Left forelimb (tissue), 1 donor: ENCODE measurements at regions not wholly inside any gene's neighbourhood (a gene's known extent, or its start where the extent isn't known, plus 50 kb on each side); places are given as distances from the start of the nearest gene placed in this dataset.

Experiments
- DNase-seq: peaks from one replicate; pipeline ENCODE4 v3.0.0-alpha.2; 2018; ENCODE audit warnings: low spot score

DNA sequence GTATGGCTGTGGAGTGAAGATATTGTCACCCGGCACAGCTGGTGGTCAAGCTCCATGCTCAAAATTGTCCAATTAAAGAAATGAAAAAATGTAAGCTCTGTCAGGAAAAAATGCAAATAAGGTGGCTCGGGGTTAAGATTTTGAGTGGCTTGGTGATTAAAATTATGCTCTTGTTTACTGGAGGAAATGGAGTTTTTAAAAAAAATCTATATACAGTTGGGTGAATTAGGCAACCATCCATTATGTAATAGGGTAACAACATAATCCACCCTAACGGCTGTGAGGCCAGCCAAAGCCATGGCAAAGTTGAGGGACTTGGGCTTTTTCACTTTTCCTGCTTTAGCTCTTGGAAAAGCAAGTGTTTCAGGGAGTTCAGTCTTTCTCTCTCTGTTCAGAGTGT, 260.8 kb upstream of the HABP2 start:
- no peak for DNase-seq

DNA sequence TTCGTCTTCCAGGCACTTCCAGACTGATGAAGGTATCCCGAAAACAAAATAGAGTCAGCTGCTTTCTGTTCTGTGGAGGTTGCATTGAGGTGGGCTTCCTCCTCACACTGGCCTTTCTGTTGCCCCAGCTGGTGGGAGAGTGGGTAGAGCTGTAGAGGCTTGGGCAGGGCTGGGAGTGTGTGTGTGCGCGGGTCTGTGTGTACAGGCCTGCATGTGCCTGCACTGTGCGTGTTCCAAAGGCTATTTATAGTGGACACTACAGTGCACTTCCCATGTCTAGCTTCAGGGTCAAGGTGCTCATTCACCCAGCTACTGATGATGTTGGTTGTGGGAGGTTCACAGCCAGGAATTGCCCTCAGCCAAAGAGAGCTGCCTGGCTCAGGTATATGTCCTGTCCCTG, 260.1 kb upstream of the HABP2 start:
- DNase-seq = no peak

DNA sequence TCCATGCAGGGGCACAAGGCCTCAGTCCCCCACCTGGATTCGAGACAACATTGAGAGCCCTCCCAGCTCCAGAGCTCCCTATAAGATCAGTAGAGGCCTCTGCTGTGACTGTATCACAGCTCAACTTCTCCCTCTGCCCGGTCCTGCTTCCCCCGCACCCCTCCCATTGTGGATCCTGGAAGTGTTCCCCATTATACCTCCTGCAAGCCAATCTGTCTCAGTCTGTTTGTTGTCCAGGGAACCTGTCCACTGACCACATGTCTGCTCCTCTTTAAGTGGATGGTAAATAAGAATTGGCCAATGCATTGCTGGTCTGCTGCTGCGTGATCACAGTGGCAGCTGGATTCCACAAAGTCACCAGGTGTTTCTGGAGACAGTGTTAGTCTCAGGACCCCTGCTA, 259.7 kb upstream of the HABP2 start:
- no peak for DNase-seq

DNA sequence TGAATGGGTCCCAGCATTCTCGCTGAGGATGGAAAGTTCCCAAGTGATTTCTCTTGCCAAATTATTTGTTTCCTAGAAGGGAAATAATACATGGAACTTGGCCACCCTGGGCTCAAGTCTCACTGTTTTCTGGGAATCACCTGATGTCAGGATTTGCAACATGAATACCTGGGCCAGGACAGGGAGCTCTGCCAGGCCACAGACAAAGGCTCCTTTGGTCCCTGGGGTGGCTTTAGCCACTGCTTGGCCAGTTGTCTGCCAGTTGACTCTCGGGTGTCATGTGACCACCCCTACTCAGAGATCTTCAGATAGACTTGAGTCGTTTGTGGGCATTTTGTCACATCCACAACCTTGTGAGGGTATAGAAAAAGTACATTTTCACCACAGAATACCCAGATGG, 258.0 kb upstream of the HABP2 start:
- no peak for DNase-seq

DNA sequence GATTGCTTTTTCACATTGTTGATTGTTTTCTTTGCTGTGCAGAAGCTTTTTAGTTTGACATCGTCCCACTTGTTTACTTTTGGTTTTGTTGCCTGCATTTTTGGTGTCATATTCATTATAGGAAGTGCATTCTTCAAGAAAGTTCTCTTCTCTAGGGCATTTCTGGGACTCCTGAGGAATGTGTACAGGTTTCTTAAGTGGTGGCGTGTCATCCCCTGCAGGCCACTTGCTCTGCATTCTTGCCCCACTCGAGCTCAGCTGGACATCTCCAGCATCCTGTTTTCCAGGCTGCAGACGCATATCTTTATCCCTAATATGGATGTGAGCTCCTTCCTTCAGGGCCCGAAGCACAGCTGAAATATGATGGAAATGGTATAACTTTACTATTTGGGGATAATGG, 255.6 kb upstream of the HABP2 start:
- no peak for DNase-seq

DNA sequence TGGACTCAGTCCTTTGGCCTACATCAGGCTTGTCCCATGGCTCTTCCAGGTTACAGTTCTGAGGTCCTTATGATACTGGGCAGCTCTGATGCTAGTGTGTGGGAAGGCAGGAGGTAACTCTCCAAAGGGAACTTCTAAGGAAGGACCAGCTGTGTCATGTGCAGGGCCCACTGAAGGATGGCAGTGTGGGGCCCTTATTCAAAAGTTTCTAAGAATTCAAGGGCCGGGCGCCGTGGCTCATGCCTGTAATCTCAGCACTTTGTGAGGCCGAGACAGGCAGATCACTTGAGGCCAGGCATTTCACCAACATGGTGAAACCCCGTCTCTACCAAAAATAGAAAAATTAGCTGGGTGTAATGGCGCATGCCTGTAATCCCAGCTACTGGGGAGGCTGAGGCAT, 254.2 kb upstream of the HABP2 start:
- DNase-seq = no peak

DNA sequence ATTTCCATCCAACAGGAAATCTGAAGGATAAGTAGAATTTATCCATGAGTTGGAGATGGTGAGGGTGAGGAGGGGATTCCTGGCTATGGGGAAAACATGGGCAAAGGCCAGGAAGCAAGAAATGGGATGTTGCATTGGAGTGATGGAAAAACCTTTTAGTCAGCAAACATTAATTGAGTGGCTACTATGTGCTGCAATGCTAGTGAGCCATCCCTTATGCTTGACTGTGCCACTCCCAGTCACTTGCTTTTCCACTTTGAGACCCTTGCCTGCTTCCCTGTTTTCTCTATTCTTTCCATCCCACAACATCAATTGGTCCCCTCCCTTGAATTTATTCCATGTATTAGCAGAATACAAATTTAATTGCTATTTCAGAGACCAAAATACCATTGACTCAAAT, 252.7 kb upstream of the HABP2 start:
- no peak for DNase-seq

DNA sequence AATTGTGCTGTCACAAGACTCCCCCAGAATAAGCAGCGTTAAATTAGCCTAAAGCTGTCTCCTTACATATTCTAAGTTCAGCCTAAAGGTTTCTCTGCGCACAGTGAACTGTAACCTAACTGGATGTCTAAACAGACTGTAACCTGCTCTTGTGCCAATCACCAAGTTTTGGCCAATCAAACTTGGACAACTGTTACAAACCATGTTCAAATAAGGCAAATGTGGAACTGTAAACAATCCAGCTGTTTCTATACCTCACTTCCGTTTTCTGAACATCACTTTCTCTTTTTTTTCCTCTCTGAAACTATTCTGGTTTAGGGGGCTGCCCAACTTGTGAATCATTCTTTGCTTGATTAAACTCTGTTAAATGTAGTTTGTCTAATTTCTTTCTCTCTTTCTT, 252.2 kb upstream of the HABP2 start:
- DNase-seq = no peak

DNA sequence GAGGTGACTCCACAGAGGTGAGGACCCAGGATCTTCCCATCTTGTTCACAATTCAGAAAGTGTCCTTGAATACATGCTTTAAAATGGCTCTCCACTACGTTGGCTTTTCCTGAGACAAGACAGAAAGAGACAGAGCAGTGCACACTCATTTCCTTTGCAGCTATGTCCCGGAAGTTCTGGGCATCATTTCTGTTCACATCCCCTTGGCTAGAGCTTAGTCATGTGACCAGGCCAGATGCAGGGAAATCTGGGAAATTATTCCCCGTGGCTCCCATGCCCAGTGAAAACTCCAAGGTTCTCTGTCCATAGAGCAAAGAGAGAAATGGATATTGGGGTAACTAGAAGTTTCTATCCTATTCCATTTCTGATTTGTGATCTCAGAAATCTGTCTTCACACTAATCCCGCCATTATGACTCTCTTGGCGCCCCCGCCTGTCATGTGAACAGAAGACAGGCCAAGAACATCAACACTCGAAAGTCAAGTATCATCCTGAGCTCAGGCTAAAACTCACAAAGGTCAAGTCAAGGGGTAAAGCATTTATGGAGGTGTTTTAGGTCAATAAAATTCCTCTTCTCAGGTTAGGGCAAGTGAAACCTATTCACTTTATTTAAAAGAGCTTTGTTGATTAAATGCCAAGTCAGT, 251.4 kb upstream of the HABP2 start:
- DNase-seq = no peak

DNA sequence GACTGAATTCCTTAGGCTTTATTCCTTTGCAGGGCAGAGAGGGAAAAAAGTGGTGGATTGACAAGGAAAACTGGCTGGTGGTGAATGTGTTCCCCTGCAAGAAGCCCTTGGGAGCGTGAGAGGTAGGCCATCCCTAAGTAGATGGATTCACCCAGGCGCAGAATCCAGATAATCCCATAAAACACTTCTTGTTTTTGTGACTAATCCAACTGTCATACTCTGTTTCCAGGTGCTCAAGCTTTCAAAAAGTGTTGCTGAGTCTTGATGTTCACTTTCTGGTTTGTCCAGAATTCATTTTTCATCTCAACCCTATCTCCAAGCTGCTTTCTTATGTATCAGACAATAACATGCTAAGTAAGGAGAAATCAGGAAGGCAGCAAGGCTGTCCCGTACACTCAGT, 250.8 kb upstream of the HABP2 start:
- DNase-seq = no peak

DNA sequence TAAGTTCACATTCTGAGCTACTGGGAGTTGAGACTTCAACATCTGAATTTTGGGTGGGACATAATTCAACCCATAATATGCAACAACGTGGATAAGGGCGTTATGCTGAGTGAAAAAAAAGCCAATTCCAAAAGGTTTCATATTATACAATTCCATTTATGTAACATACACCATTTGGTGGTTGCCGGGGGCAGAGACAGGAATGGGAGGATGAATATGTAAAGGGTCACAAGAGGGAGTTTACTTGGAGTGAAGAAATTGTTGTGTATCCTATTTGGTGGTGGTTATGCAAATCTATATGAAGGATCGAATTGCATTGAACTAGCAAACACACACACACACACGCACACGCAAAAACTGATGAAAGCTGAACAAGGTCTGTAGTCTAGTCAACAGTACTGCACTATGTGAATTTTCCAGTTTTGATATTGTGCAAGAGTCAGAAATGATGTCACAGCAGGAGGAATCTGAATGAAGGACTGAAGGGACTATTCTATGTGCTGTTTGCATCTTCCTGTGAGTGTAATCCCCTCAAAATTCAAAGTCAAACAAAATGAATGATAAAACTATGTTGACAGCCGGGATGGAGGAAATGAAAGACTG, 249.2 kb upstream of the HABP2 start:
- no peak for DNase-seq

DNA sequence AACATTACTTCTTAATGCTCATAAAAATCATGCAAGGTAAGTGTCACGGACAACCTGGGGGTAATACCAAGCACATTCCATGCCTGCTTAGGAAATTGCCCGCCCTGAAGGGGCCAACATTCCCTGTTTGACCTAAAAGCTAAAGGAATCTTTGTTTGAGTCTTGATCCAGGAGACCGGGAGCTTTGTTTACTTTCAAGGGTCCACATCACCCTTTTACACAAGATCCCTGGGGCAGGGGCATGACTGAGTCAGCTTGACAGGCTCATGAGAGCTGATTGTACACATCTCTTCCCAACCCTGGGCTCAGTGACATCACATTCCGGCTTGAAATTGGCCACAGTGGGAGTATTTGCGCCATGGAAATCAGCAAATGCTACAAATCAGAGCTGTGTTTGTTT, 248.1 kb upstream of the HABP2 start:
- DNase-seq = no peak

DNA sequence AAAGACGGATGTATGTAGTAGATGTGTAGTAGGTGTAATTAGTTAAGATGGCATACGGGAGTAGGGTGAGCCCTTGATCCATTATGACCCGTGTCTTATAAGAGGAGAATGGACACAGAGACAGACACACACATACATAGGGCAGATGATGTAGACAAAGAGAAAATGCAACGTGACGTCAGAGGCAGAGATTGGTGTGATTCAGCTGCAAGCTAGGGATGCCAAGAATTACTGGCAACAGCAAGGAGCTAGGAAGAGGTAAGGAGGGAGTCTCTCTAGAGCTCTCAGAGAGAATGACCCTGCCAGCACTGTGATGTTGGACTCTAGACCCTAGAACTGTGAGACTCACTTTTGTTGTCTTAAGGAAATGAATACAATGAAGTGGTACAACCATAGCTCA, 247.0 kb upstream of the HABP2 start:
- DNase-seq = no peak

DNA sequence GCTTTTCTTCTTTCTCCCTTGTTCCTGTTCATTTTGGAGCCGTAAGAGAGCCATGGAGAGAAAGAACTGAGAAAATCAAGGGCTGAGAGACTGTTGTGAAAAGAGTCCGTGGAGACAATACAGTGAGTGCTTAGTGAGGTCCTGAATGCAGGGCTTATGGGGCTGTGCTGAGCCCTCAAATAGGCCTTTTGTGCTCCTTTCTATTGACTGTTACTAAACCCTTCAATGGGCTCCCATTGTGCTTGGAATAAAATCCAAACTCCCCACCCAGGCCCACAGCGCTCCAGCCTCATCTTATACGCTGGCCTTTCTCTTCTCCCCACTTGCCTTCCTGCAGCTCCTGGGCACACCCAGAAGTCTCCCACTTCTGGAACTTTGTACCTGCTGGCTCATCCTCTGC, 243.1 kb upstream of the HABP2 start:
- no peak for DNase-seq

DNA sequence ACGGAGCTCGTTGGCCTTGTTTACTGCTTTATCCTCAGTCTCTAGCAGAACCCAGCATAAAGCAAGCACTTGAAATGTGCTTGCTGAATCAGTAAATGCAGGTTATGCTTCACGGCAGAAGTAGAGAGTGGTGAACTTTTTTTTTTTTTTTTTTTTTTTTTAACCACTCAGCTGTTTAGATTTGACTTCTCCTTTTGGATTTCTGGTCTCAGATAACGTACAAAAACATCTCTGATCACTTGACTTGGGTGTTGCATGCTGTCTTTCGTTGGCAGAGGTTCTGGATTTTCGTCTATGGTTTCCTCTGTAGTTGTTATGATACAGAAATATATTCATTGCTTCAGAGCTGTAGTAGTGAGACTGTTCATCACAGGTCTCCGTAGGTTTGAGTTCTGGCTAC, 242.5 kb upstream of the HABP2 start:
- no peak for DNase-seq

DNA sequence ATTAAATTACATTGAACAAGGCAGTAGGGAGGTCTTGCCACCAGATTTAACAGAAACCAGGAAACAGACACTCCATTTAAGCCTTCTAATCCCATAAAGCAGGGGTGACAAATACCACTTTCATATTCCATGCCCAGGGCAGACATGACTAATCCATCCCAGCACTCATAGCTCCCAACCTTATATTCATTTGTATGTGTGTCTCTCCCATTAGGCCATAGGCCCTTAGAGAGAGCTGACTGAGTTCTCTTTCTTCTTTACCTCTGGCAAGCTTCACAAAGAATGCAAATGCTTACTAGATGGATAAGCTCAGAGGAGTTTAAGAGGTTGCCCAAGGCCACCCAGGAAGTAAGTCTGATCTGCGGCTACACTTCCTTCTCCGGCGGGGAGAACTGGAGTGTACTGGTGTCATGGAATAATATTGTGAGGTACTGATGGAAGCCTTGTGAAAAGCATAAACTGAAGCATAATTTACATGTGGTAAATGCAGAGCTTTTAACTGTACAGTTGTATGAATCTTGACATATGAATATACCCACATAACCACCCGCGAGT, 239.7 kb upstream of the HABP2 start:
- DNase-seq = no peak

DNA sequence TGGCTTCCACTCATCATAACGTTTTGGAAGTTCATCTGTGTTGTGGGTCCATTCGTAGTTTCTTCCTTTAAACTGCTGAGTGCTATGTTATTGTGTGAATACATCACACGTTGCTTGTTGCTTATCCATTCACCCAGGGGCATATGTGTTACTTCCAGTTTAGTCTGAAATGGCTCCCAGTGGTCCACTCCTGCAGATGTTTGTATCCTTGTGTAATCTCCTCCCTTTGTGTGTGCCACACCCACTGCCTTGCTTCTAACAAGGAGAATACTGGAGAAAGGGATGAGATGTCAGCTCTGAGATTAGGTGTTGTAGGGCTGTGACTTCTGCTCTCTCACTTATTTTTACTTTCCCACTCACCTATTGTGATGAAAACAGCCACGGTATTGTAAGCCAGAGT, 239.1 kb upstream of the HABP2 start:
- DNase-seq = no peak

DNA sequence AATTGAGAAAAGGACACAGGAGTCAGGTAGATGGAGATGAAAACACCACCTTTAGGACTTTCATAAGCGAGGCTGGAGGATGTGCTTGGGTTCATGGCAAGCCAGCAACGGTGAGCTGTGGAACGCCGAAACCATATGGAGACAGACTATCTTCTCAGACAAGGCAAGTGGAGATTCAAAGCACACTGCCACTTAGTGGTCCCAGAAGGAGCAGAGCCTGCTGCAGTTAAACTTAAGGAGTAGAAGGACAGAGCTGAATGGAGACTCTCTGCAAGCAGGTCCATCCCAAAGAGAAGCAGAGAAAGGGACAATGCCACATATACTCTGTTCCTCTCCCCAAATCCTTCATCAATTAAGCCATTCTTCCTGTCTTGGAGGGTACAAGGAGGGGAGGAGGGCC, 236.3 kb upstream of the HABP2 start:
- DNase-seq = no peak

DNA sequence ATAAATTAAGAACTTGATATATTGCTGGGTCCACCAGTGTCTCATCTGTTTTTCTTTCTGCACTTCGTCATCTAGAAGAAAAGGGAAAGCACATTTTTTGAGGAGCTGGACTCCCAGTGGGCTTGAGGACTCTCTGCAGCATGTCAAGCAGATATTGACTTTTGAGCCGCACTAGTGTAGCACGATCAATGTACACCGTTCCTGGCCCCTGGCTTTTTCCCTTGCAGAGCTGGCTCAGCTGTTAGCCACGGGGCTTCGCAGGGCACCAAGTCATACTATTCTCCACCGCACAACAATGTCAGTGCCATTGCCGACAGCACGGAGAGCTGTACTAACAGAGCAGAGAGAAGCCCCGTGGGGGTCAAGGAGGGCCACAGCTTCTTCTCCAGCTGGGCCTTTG, 235.4 kb upstream of the HABP2 start:
- no peak for DNase-seq

DNA sequence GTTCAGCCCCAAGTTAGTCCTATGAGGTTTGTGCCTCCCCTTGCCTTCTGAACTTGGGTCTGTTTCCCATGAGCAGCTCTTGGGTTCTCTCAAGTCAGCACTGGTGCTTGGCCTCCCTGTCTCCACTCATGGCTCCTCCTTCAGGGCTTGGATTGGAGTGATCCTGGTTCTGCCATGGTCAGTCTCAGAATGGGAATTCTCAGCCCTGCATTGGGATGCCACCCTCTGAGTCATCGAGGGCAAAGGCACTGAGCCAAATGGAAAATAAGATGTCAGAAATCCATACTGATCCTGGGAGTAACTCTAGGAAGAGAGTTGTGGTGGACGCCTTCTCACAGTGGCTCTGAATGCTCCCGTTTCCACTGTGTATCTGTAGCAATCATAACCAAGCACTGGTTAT, 233.4 kb upstream of the HABP2 start:
- DNase-seq = no peak

DNA sequence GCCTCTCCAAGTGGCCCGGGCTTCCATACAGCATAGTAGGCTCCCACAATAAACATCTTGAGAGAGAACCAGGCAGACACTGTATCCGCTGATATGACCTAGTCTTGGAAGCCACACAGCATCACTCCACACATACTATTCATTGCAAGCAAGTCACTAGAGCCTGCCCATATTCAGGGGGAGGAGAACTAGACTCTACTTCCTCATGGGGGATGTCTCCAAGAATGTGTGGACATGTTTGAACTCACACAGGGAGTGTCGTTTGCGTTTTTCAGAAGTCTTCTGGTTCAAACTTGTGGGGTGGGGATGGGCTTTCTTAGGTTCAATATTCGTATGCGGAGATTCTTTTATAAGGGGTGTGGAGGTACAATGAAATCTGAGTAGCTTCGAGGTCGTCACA, 232.6 kb upstream of the HABP2 start:
- no peak for DNase-seq

DNA sequence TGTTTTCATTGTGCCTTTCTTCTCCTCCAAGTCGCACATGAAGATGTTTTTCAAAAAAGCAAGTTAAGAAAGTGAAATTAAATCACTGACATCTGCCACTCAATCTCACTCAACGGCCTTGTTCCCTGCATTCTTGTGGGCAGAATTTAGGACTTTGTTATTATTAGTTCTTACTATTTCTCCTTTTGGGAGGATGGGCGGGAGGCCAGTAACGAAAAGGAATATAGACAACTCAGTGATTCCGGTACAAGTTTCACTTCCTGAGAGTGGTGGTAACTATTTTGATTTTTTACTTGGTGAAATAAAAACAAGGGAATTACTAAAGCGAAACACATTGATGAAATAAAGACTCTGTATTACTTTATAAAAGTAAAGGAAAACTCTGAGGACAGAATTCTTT, 231.9 kb upstream of the HABP2 start:
- DNase-seq = no peak

DNA sequence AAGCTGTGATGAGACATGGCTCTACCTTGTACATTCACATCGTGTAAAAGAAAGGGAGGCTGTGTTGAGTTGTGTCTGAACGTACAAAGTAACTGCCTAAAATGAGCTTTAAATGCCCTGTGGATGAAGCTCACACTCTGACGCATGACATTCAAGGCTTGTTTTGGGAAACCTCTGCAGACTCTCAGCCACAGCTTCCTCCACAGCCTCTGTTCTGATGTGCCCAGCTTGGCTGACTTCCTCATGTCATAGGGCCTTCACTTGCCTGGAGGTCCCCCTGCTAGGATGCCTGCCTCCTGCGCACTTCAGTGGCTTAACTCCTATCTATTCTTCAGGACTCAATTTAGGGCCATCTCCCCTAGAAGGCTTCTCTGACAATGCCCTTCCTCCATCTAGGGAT, 230.0 kb upstream of the HABP2 start:
- DNase-seq = no peak

DNA sequence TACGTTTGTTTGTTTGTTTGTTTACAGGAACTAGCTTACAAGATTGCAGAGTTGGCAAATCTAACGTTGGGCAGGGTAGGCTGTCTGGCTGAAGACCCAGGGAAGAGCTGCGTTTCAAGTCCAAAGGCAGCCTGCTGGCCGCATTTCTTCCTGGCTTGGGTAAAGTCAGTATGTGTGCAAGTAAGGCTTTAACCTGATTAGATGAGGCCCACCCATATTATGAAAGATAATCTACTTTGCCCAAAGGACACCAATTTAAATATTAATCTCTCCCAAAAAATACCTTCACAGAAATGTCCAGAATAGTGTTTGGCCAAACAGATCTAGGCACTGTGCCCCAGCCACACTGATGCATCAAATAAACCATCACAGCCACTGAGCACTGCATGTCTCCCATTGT, 228.9 kb upstream of the HABP2 start:
- DNase-seq = no peak
